ENCODE measurements at regions not wholly inside any gene's neighbourhood (a gene's known extent, or its start where the extent isn't known, plus 50 kb on each side); places are given as distances from the start of the nearest gene placed in this dataset.

GRCh38 chr18:67151366-67151765 lies 365.2 kb downstream of the DSEL start:
- Histone ChIP-seq H3K36me3 (ENCODE audit: control insufficient read depth, insufficient read depth, low read length) (no peaks in the 10 kb centered on the region), H3K4me1 (ENCODE audit: control insufficient read depth, insufficient read depth, low read length) (no peaks in the 10 kb centered on the region), H3K9me3 (replicated peaks; ENCODE audit: control insufficient read depth, low read depth, low read length) (no peaks in the 10 kb centered on the region), H3K27ac (ENCODE audit: low read length) (no peak overlapping the region), H3K4me3 (ENCODE audit: low read length) (no peak overlapping the region), H3K27me3 (ENCODE audit: control insufficient read depth, insufficient read depth, low read length) (no peaks in the 10 kb centered on the region)
- WGBS (ENCODE audit: insufficient coverage) = no CpG with 5 or more reads among the region's 6 CpGs
- DNase-seq = peak; percentile 10

GRCh38 chr18:67145586-67146292 lies 370.8 kb downstream of the DSEL start:
- no peaks in the 10 kb centered on the region for H3K4me1 ChIP-seq (ENCODE audit: control insufficient read depth, insufficient read depth, low read length)
- H3K4me3 ChIP-seq (ENCODE audit: low read length) = no peak overlapping the region
- H3K27me3 ChIP-seq (ENCODE audit: control insufficient read depth, insufficient read depth, low read length) = no peaks in the 10 kb centered on the region
- no peak for DNase-seq
- H3K36me3 ChIP-seq (ENCODE audit: control insufficient read depth, insufficient read depth, low read length) = no peaks in the 10 kb centered on the region
- WGBS (ENCODE audit: insufficient coverage) = 79% methylated on average over 6 of the region's 9 CpGs
- no peaks in the 10 kb centered on the region for H3K9me3 ChIP-seq (replicated peaks; ENCODE audit: control insufficient read depth, low read depth, low read length)
- H3K27ac ChIP-seq (ENCODE audit: low read length) = no peak overlapping the region

GRCh38 chr18:67144329-67144728 lies 372.2 kb downstream of the DSEL start:
- no CpG with 5 or more reads among the region's 4 CpGs for WGBS (ENCODE audit: insufficient coverage)
- Histone ChIP-seq H3K36me3 (ENCODE audit: control insufficient read depth, insufficient read depth, low read length) (no peaks in the 10 kb centered on the region), H3K9me3 (replicated peaks; ENCODE audit: control insufficient read depth, low read depth, low read length) (no peaks in the 10 kb centered on the region), H3K4me1 (ENCODE audit: control insufficient read depth, insufficient read depth, low read length) (no peaks in the 10 kb centered on the region), H3K4me3 (ENCODE audit: low read length) (no peak overlapping the region), H3K27me3 (ENCODE audit: control insufficient read depth, insufficient read depth, low read length) (no peaks in the 10 kb centered on the region), H3K27ac (ENCODE audit: low read length) (no peak overlapping the region)
- no peak for DNase-seq

GRCh38 chr18:67143028-67143427 lies 373.5 kb downstream of the DSEL start:
- Histone ChIP-seq H3K27me3 (ENCODE audit: control insufficient read depth, insufficient read depth, low read length) (no peaks in the 10 kb centered on the region), H3K27ac (ENCODE audit: low read length) (no peak overlapping the region), H3K9me3 (replicated peaks; ENCODE audit: control insufficient read depth, low read depth, low read length) (no peaks in the 10 kb centered on the region), H3K36me3 (ENCODE audit: control insufficient read depth, insufficient read depth, low read length) (no peaks in the 10 kb centered on the region), H3K4me1 (ENCODE audit: control insufficient read depth, insufficient read depth, low read length) (no peaks in the 10 kb centered on the region), H3K4me3 (ENCODE audit: low read length) (no peak overlapping the region)
- WGBS (ENCODE audit: insufficient coverage) = 30% methylated on average over 2 of the region's 5 CpGs
- no peak for DNase-seq

- no peaks in the 10 kb centered on the region for H3K27me3 ChIP-seq (ENCODE audit: control insufficient read depth, insufficient read depth, low read length)
- no peaks in the 10 kb centered on the region for H3K36me3 ChIP-seq (ENCODE audit: control insufficient read depth, insufficient read depth, low read length)
- H3K4me3 ChIP-seq (ENCODE audit: low read length) = no peak overlapping the region
- no peak for DNase-seq
- no peaks in the 10 kb centered on the region for H3K9me3 ChIP-seq (replicated peaks; ENCODE audit: control insufficient read depth, low read depth, low read length)
- no peaks in the 10 kb centered on the region for H3K4me1 ChIP-seq (ENCODE audit: control insufficient read depth, insufficient read depth, low read length)
- H3K27ac ChIP-seq (ENCODE audit: low read length) = no peak overlapping the region
- 57% methylated on average over 5 of the region's 5 CpGs for WGBS (ENCODE audit: insufficient coverage)
These were observed 373.9 kb downstream of the DSEL start for GRCh38 chr18:67142604-67143003.

- Histone ChIP-seq H3K36me3 (ENCODE audit: control insufficient read depth, insufficient read depth, low read length) (no peaks in the 10 kb centered on the region), H3K4me1 (ENCODE audit: control insufficient read depth, insufficient read depth, low read length) (no peaks in the 10 kb centered on the region), H3K9me3 (replicated peaks; ENCODE audit: control insufficient read depth, low read depth, low read length) (no peaks in the 10 kb centered on the region), H3K27me3 (ENCODE audit: control insufficient read depth, insufficient read depth, low read length) (no peaks in the 10 kb centered on the region), H3K27ac (ENCODE audit: low read length) (no peak overlapping the region), H3K4me3 (ENCODE audit: low read length) (no peak overlapping the region)
- DNase-seq = no peak
- no CpG with 5 or more reads among the region's 2 CpGs for WGBS (ENCODE audit: insufficient coverage)
These were observed 376.0 kb downstream of the DSEL start for GRCh38 chr18:67140495-67140894.

- no peaks in the 10 kb centered on the region for H3K36me3 ChIP-seq (ENCODE audit: control insufficient read depth, insufficient read depth, low read length)
- no peaks in the 10 kb centered on the region for H3K4me1 ChIP-seq (ENCODE audit: control insufficient read depth, insufficient read depth, low read length)
- no CpG with 5 or more reads among the region's 1 CpG for WGBS (ENCODE audit: insufficient coverage)
- no peaks in the 10 kb centered on the region for H3K27me3 ChIP-seq (ENCODE audit: control insufficient read depth, insufficient read depth, low read length)
- H3K27ac ChIP-seq (ENCODE audit: low read length) = no peak overlapping the region
- no peak for DNase-seq
- H3K4me3 ChIP-seq (ENCODE audit: low read length) = no peak overlapping the region
- H3K9me3 ChIP-seq (replicated peaks; ENCODE audit: control insufficient read depth, low read depth, low read length) = no peaks in the 10 kb centered on the region
These were observed 376.6 kb downstream of the DSEL start for GRCh38 chr18:67139899-67140298.

- no peak overlapping the region for H3K4me3 ChIP-seq (ENCODE audit: low read length)
- WGBS (ENCODE audit: insufficient coverage) = 25% methylated on average over 1 of the region's 4 CpGs
These were observed 380.5 kb downstream of the DSEL start for GRCh38 chr18:67135981-67136380.

GRCh38 chr18:67134911-67135310 lies 381.6 kb downstream of the DSEL start:
- Histone ChIP-seq H3K27me3 (ENCODE audit: control insufficient read depth, insufficient read depth, low read length) (no peaks in the 10 kb centered on the region), H3K36me3 (ENCODE audit: control insufficient read depth, insufficient read depth, low read length) (no peaks in the 10 kb centered on the region), H3K4me3 (ENCODE audit: low read length) (no peak overlapping the region), H3K27ac (ENCODE audit: low read length) (no peak overlapping the region), H3K4me1 (ENCODE audit: control insufficient read depth, insufficient read depth, low read length) (no peaks in the 10 kb centered on the region), H3K9me3 (replicated peaks; ENCODE audit: control insufficient read depth, low read depth, low read length) (no peaks in the 10 kb centered on the region)
- WGBS (ENCODE audit: insufficient coverage) = 50% methylated on average over 1 of the region's 4 CpGs
- no peak for DNase-seq

More at GRCh38 chr18:67135981-67136380, 380.5 kb downstream of the DSEL start:
- Histone ChIP-seq H3K27me3 (ENCODE audit: control insufficient read depth, insufficient read depth, low read length) (no peaks in the 10 kb centered on the region), H3K4me1 (ENCODE audit: control insufficient read depth, insufficient read depth, low read length) (no peaks in the 10 kb centered on the region), H3K36me3 (ENCODE audit: control insufficient read depth, insufficient read depth, low read length) (no peaks in the 10 kb centered on the region), H3K27ac (ENCODE audit: low read length) (no peak overlapping the region), H3K9me3 (replicated peaks; ENCODE audit: control insufficient read depth, low read depth, low read length) (no peaks in the 10 kb centered on the region)
- DNase-seq = no peak

- WGBS (ENCODE audit: insufficient coverage) = no CpG with 5 or more reads among the region's 3 CpGs
These were observed 382.9 kb downstream of the DSEL start for GRCh38 chr18:67133669-67134068.

GRCh38 chr18:67132919-67133318 lies 383.6 kb downstream of the DSEL start:
- H3K4me1 ChIP-seq (ENCODE audit: control insufficient read depth, insufficient read depth, low read length) = no peaks in the 10 kb centered on the region
- no peak overlapping the region for H3K27ac ChIP-seq (ENCODE audit: low read length)
- no peaks in the 10 kb centered on the region for H3K9me3 ChIP-seq (replicated peaks; ENCODE audit: control insufficient read depth, low read depth, low read length)
- no peaks in the 10 kb centered on the region for H3K36me3 ChIP-seq (ENCODE audit: control insufficient read depth, insufficient read depth, low read length)
- H3K27me3 ChIP-seq (ENCODE audit: control insufficient read depth, insufficient read depth, low read length) = no peaks in the 10 kb centered on the region
- WGBS (ENCODE audit: insufficient coverage) = no CpG with 5 or more reads among the region's 2 CpGs
- no peak for DNase-seq
- H3K4me3 ChIP-seq (ENCODE audit: low read length) = no peak overlapping the region

More at GRCh38 chr18:67133669-67134068, 382.9 kb downstream of the DSEL start:
- Histone ChIP-seq H3K9me3 (replicated peaks; ENCODE audit: control insufficient read depth, low read depth, low read length) (no peaks in the 10 kb centered on the region), H3K27me3 (ENCODE audit: control insufficient read depth, insufficient read depth, low read length) (no peaks in the 10 kb centered on the region), H3K36me3 (ENCODE audit: control insufficient read depth, insufficient read depth, low read length) (no peaks in the 10 kb centered on the region), H3K4me1 (ENCODE audit: control insufficient read depth, insufficient read depth, low read length) (no peaks in the 10 kb centered on the region), H3K4me3 (ENCODE audit: low read length) (no peak overlapping the region), H3K27ac (ENCODE audit: low read length) (no peak overlapping the region)
- peak; percentile 23 for DNase-seq
